Fibroblast of villous mesenchyme (primary cell): ENCODE measurements at regions not wholly inside any gene's neighbourhood (a gene's known extent, or its start where the extent isn't known, plus 50 kb on each side); places are given as distances from the start of the nearest gene placed in this dataset.

Experiments used
- DNase-seq: peaks from one replicate; pipeline ENCODE4 v3.0.0-alpha.2; 2010; ENCODE audit warnings: low read depth
- H3K4me3 ChIP-seq: 2 replicates; pipeline ENCODE4 v1.5.1; 2011; ENCODE audit warnings: low read depth, mild to moderate bottlenecking, low read length
- CTCF ChIP-seq: IDR thresholded peaks from 2 replicates; pipeline ENCODE4 v1.5.1; 2012; ENCODE audit warnings: low read depth, mild to moderate bottlenecking, low read length; ENCODE audit not compliant: insufficient read depth

GRCh38 chrX:132270699-132271098 lies 51.5 kb upstream of the RAP2C start:
- H3K4me3 ChIP-seq: no peak overlapping the region
- peak; percentile 95 for DNase-seq

GRCh38 chrX:132270021-132270420 lies 50.8 kb upstream of the RAP2C start:
- TF ChIP-seq CTCF: no peak
- H3K4me3 ChIP-seq: no peak overlapping the region

More at GRCh38 chrX:132270699-132271098, 51.5 kb upstream of the RAP2C start:
- no peak for TF ChIP-seq CTCF

More at GRCh38 chrX:132270021-132270420, 50.8 kb upstream of the RAP2C start:
- no peak for DNase-seq
